B cell (primary cell): ENCODE measurements at regions not wholly inside any gene's neighbourhood (a gene's known extent, or its start where the extent isn't known, plus 50 kb on each side); places are given as distances from the start of the nearest gene placed in this dataset.

ENCODE experiments used
- CTCF ChIP-seq: fragments of 200-600 bp; IDR thresholded peaks from one replicate; pipeline ENCODE4 v1.8.0; 2022; ENCODE audit warnings: antibody characterized with exemption, mild to moderate bottlenecking
- EZH2 ChIP-seq: IDR thresholded peaks from 2 replicates; pipeline ENCODE4 v1.6.1; 2012; ENCODE audit warnings: borderline replicate concordance, low read depth, mild to moderate bottlenecking, moderate library complexity, low read length; ENCODE audit not compliant: insufficient read depth, poor library complexity, severe bottlenecking

DNA sequence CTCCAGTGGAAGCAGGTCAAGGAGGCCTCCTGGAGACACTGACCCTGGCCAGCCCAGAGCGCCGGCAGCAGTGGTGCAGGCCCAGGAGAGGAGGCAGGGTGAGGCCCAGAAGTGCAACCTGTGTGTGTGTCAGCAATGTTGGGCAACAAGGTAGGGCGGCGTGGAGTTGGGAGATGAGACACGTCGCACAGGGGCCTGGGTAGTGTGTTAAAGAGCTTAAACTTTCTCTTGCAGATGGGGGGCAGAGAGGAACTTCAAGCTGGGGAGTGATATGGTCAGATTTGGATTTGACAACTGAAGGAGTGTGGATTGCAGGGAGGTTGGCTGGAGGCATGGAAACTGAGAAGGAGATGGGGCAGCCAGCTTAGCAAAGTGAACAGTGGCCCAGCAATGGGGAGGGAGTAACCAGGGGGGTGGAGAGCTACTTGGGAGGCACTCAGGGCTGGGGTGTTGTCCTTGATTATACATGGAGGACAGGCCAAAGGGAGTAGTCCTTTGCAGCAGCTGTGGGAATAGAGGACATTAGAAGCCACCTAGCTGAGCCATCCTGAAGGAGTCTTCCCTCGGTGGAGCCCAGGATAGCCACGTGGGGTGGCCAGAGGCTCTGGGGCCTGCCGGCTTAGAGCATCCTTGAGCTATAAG, 278.6 kb upstream of the HS6ST1 start:
- no peak for TF ChIP-seq CTCF
- TF ChIP-seq EZH2: no peak
